Endothelial cell of umbilical vein (primary cell): ENCODE measurements at regions not wholly inside any gene's neighbourhood (a gene's known extent, or its start where the extent isn't known, plus 50 kb on each side); places are given as distances from the start of the nearest gene placed in this dataset.

Experiments
- CTCF ChIP-seq, 2 donors: IDR thresholded peaks; 1 replicate in 1 of 2; 2 replicates in 1 of 2; pipeline ENCODE4 v1.5.1; 2011; ENCODE audit warnings: low read length in 2 of 2, mild to moderate bottlenecking in 2 of 2, moderate library complexity in 2 of 2, control low read depth in 1 of 2, inconsistent platforms in 1 of 2, low read depth in 1 of 2; ENCODE audit not compliant: insufficient read depth in 1 of 2; ENCODE audit errors: extremely low read depth in 1 of 2
- EZH2 ChIP-seq: IDR thresholded peaks from 2 replicates; pipeline ENCODE4 v1.6.1; 2012; ENCODE audit warnings: borderline replicate concordance, low read depth, mild to moderate bottlenecking, moderate library complexity, low read length, inconsistent platforms; ENCODE audit not compliant: severe bottlenecking
- FOS ChIP-seq: IDR thresholded peaks from 2 replicates; pipeline ENCODE4 v1.6.1; 2011; ENCODE audit warnings: mild to moderate bottlenecking, low read length, moderate library complexity, borderline replicate concordance; ENCODE audit not compliant: insufficient read depth
- JUN ChIP-seq: IDR thresholded peaks from 2 replicates; pipeline ENCODE4 v1.6.1; 2011; ENCODE audit warnings: borderline replicate concordance, low read depth; ENCODE audit not compliant: insufficient read length, insufficient read depth
- MAX ChIP-seq: IDR thresholded peaks from 2 replicates; pipeline ENCODE4 v1.6.1; 2011; ENCODE audit not compliant: insufficient read depth, insufficient read length
- MYC ChIP-seq: IDR thresholded peaks from one replicate; pipeline ENCODE4 v1.6.1; 2011; ENCODE audit warnings: mild to moderate bottlenecking, low read depth, low read length
- POLR2A ChIP-seq: IDR thresholded peaks from 2 replicates; pipeline ENCODE4 v1.6.1; 2012; ENCODE audit warnings: low read depth, mild to moderate bottlenecking, control low read depth, low read length
- POLR2AphosphoS5 ChIP-seq: IDR thresholded peaks from 2 replicates; pipeline ENCODE4 v1.6.1; 2012; ENCODE audit warnings: low read depth, mild to moderate bottlenecking, control low read depth, low read length, moderate library complexity; ENCODE audit not compliant: insufficient read depth

- TF ChIP-seq POLR2A (no peak), EZH2 (no peak), CTCF (IDR thresholded peaks at IDR 0.05; ENCODE audit: extremely low read depth in 1 of 2, insufficient read depth in 1 of 2, low read depth in 1 of 2, low read length in 2 of 2) (no peak), FOS (no peak), MYC (no peak), MAX (no peak), POLR2AphosphoS5 (no peak), JUN (no peak)
These were observed 65.5 kb upstream of the CYP1B1 start for GRCh38 chr2:38141501-38141900.
